Inflammatory macrophage (primary cell): ENCODE measurements at regions not wholly inside any gene's neighbourhood (a gene's known extent, or its start where the extent isn't known, plus 50 kb on each side); places are given as distances from the start of the nearest gene placed in this dataset.

ENCODE experiments used
- DNase-seq, 2 donors: peaks; one replicate each; pipeline ENCODE4 v3.0.0-alpha.2; 2020 to 2022

DNA sequence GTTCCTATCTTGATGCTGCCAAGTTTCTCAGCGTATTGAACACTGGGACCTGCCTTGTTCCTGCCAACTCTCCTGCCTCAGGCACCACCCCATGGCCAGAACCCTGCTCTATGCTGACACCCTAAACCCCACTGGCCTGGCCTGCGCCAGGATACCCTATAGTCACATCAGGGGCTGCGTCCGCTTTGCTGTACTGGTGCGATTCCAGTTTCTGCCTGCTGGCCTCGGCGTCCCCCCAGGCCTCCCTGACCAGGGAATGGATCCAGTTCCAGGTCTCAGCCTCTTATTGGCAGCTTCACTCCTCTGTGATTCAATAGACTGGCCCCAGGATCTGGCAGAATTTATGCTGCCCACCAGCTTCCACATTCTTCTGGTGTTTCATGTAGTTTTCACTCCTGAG is 55.0 kb downstream of the GPR6 start:
- DNase-seq, result no peak

- no peak for DNase-seq
These were observed 55.9 kb downstream of the GPR6 start for GRCh38 chr6:110033749-110034666.

- no peak for DNase-seq
These were observed 56.5 kb downstream of the GPR6 start for GRCh38 chr6:110034667-110035036.

DNA sequence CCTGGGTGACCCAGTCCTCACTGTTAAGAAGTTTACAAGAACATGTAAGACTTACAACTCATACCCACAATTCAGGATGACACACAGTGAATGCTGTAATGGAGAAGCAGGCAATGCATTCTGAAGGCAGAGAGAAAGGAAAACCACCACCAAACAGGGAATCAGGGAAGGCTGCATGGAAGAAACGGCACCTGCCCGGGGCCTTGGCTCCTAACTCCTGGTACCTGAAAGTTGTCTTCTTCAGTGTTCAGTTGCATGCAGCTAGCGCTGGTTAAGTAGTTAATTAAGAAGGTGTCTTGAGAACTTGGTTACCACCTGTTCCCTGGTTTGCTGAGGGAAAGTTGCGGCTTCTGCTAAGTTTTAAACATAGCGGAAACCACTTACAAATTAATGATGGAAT is 57.2 kb downstream of the GPR6 start:
- no peak for DNase-seq

- no peak for DNase-seq
These were observed 58.5 kb downstream of the GPR6 start for GRCh38 chr6:110036408-110037302.

- DNase-seq, result no peak
These were observed 59.7 kb downstream of the GPR6 start for GRCh38 chr6:110037726-110038295.

- peak; percentile 92 for DNase-seq
These were observed 61.4 kb downstream of the GPR6 start for GRCh38 chr6:110039364-110039980.

GRCh38 chr6:110039981-110040383 is 61.9 kb downstream of the GPR6 start:
- DNase-seq, result peak; percentile 36 to 45

DNA sequence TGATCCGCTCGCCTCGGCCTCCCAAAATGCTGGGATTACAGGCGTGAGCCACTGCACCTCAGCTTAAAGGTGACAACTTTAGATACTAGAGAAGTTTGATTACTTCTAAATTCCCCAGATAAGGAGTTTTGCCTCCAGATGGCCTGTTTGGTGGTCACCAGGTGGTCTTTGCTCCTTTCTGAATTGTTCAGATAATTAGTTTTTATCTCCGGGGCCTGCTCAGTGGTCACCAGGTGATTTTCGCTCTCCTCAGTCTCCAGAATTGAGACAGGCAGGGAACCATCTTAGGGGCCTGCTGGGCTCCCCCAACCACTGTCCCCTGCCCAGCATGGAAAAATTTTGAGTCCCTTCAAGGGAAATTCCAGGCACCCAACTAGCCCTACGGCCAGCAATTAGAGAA is 62.6 kb downstream of the GPR6 start:
- no peak for DNase-seq

DNA sequence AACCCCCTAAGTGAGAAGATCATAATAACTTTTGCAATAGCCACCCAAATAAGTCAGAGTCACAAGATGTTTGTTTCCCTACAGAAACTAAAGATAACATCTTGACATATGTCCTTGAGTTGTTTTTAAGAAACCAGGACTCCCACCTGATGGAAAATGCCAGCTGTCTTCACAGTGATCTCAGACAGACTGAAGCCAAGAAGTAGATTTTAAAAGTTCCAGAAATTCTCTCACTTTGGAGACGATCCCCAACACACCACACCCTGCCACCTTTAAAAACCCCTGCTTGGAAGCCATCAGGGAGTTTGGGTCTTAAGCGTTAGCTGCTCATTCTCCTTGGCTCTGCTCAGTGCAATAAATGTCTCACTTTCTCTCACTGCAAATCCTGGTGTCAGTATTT is 63.0 kb downstream of the GPR6 start:
- peak; percentile 35 to 64 for DNase-seq

GRCh38 chr6:110041830-110042229 is 63.7 kb downstream of the GPR6 start:
- no peak for DNase-seq

DNA sequence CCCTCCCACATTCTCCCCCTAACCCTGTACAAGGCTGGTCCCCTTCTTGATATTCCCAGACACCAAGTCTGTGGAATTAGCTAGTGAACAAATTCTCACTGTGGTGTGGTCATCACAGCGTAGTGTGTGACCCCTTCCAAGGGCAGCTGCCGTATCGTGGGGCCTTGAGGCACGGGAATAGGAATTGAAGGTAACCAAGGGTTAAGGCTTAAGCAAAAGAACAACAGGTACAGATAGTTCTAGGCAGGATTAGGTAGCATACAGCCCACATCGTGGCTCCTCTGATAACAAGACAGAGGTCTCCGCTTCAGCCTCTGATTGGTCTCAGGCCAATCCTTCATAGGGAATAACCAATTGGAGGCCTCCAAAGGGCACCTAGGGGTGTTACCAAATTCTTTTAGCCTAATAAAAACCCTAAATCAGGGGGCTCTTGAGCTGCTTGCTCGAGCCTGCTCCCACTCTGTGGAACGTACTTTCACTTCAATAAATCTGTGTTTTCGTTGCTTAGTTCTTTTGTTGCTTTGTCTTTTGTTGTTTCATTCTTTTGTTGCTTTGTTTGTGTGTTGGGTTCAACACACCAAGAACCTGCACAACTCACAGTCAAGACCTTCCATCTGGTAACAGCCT is 64.7 kb downstream of the GPR6 start:
- no peak for DNase-seq

DNA sequence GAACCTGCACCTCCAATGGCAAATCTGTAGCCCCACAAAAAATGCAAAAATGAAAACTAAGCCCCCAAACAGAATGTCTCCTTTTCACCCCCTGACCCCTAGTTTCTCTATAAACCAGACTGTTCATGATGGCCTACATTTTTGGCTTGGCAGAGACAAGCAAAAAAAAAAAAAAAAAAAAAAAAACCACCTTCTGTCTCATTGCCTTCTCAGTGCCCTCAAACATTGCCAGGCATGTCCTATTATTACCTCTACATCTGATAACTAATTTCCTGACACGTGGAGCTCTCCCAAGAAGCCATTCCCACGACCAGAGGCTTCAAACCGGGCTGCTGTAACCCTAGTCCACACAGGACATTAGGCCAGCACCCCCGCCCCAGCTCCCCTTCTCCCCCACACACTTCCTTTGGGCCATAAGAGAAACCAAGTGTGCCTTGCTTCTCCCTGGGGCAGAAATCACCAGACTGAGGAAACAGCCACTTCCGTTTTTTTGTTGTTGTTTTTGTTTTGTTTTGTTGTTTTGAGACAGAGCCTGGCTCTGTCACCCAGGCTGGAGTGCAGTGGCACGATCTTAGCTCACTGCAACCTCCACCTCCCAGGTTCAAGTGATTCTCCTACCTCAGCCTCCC is 65.4 kb downstream of the GPR6 start:
- peak; percentile 71 to 82 for DNase-seq

DNA sequence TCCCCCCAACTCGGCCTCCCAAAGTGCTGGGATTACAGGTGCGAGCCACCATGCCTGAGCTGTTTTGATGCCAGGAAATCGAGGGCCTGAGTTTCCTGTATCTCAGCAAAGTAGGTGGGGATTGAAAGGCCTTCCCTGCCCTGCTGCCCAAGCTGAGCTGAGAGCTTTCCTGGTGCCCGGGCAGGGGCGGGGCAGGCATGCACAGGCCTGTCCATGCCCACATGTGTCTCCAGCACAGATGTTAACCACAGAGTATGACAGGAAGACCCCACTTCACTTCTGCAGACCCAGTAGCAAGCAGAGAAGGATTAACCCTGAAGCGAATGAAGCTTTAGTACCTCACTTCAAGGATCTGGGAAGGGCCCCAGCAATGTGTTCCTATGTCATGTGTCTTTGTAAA is 66.0 kb downstream of the GPR6 start:
- no peak for DNase-seq

DNA sequence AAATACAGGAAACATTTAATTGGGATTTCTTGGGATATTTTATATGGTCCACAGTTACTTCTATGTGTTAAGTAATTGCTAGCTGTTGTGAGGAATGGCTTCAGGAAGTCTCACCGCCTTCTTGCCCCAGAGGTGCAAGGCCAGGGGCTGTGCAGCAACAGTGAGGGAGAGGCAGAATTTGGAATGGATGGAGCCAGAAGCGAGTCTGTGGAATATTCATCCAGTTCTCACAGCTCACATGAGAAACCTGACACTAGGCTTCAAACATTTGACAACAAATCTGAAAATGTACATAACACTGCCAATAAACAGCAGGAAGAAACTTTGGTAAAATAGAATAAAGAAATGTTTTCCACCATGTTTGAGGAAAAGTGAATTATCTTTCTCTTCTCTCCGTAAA is 66.5 kb downstream of the GPR6 start:
- DNase-seq, result no peak

DNA sequence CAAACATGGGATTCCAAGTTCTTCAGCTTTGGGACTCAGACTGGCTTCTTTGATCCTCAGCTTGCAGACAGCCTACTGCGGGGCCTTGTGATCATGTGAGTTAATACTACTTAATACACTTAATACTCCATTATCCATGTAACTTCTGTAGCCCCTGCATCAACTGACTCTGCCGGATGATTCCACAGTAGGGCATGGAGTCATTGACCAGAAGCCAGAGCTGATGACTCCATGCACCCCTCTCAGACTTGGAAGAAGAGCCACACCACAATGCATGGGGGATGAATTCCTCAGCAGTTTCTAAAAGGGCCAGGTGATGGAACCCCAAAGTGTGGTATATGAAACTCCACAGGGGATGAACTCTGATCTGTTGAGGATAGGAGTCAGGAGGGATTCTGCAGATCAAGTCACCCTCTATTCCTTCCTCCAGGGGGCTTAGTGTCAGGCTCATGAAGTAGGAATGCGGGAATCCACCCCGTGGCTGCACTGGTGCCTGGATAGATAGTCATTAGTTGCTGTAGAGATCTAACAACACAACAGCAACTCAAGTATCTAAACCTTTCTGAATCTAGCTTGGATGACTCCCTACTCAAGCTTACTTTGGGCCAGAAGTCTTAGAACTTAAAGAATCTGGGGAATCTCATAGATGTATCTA is 70.2 kb downstream of the GPR6 start:
- DNase-seq, result no peak

- DNase-seq, result no peak
These were observed 71.8 kb downstream of the GPR6 start for GRCh38 chr6:110049696-110050439.
